Endothelial cell of umbilical vein (primary cell): ENCODE measurements at regions not wholly inside any gene's neighbourhood (a gene's known extent, or its start where the extent isn't known, plus 50 kb on each side); places are given as distances from the start of the nearest gene placed in this dataset.
"Not testable (repeated sequence)": the region's sequence is repeated elsewhere in the genome, so short reads cannot be mapped to it uniquely, and the experiment has no call there.

ENCODE experiments used
- BruUV-seq: library from RNA; stranded (reverse); fragments of 400-500 nt; replicated peaks from 2 replicates; lab custom pipeline; 2021; lab: Mats Ljungman, UMichigan
- CTCF ChIA-PET: fragments of 300-600, 350-600 bp; sonication (Branson Sonifier 250); formaldehyde crosslinking; loops from one replicate; lab custom pipeline; 2021; ENCODE audit warnings: antibody characterized with exemption, inconsistent platforms; lab: Charles Lee
- POLR2A ChIA-PET: fragments of 300-600, 350-600 bp; sonication (Branson Sonifier 250); formaldehyde crosslinking; loops from one replicate; lab custom pipeline; 2021; ENCODE audit warnings: antibody characterized with exemption, inconsistent platforms; lab: Charles Lee
- DNase-seq: peaks from one replicate; pipeline ENCODE4 v3.0.0-alpha.2; 2011; ENCODE audit warnings: low read depth, low spot score
- FAIRE-seq: peaks from 2 replicates; lab custom pipeline; 2011; peaks lifted over from hg19 to GRCh38; lab: Jason Lieb, UNC
- H2AFZ ChIP-seq: 2 replicates; pipeline ENCODE4 v1.6.0; 2012; ENCODE audit warnings: low read depth, low read length, control low read depth, inconsistent platforms
- H3K27ac ChIP-seq: 2 replicates; pipeline ENCODE4 v1.5.1; 2011; ENCODE audit warnings: low read depth, mild to moderate bottlenecking, control low read depth, low read length, moderate library complexity; ENCODE audit not compliant: insufficient read depth
- H3K27me3 ChIP-seq, 2 experiments: 2 replicates each; pipeline versions ENCODE4 v1.6.0 to v1.6.1; 2011; ENCODE audit warnings: low read length in 2 of 2, mixed read lengths in 1 of 2; ENCODE audit not compliant: control insufficient read depth in 2 of 2, insufficient read depth in 2 of 2
- H3K36me3 ChIP-seq, 2 experiments: 2 replicates in 1 of 2; 3 replicates in 1 of 2; pipeline ENCODE4 v1.5.1; 2011; ENCODE audit warnings: low read length in 2 of 2, mild to moderate bottlenecking in 1 of 2, moderate library complexity in 1 of 2; ENCODE audit not compliant: control insufficient read depth in 2 of 2, insufficient read depth in 2 of 2; ENCODE audit errors: extremely low read depth in 1 of 2
- H3K4me1 ChIP-seq: 3 replicates; pipeline ENCODE4 v1.5.1; 2011; ENCODE audit warnings: mild to moderate bottlenecking, low read length; ENCODE audit not compliant: control insufficient read depth, insufficient read depth; ENCODE audit errors: extremely low read depth
- H3K4me2 ChIP-seq: 2 replicates; pipeline ENCODE4 v1.6.1; 2011; ENCODE audit warnings: low read length, control low read depth, mixed read lengths; ENCODE audit not compliant: insufficient read depth
- H3K4me3 ChIP-seq, 3 experiments: fragments of 200-600 bp in 1 of 3; sonication (generic), shearing (Covaris generic) in 1 of 3; replicated peaks in 1 of 3; 2 replicates each; pipeline ENCODE4 v1.5.1; 2011 to 2016; ENCODE audit warnings: control low read depth in 3 of 3, low read length in 3 of 3, mild to moderate bottlenecking in 2 of 3, inconsistent platforms in 1 of 3, low read depth in 1 of 3, moderate library complexity in 1 of 3; ENCODE audit not compliant: insufficient read depth in 1 of 3
- H3K79me2 ChIP-seq: 2 replicates; pipeline ENCODE4 v1.6.0; 2012; ENCODE audit warnings: low read length, inconsistent platforms; ENCODE audit not compliant: control insufficient read depth, insufficient read depth
- H3K9ac ChIP-seq: replicated peaks from 2 replicates; pipeline ENCODE3; 2011; ENCODE audit warnings: low read length, control low read depth; ENCODE audit not compliant: insufficient read depth; ENCODE audit errors: extremely low read depth
- H3K9me1 ChIP-seq: replicated peaks from 3 replicates; pipeline ENCODE4 v1.6.0; 2011; ENCODE audit warnings: mild to moderate bottlenecking, low read length; ENCODE audit not compliant: control insufficient read depth, insufficient read depth; ENCODE audit errors: extremely low read depth
- H3K9me3 ChIP-seq: replicated peaks from 2 replicates; pipeline ENCODE4 v1.5.1; 2012; ENCODE audit warnings: low read length, inconsistent platforms; ENCODE audit not compliant: control insufficient read depth, insufficient read depth
- H4K20me1 ChIP-seq: replicated peaks from 2 replicates; pipeline ENCODE3; 2011; ENCODE audit warnings: mild to moderate bottlenecking, low read length; ENCODE audit not compliant: control insufficient read depth, insufficient read depth; ENCODE audit errors: extremely low read depth
- EZH2 ChIP-seq: IDR thresholded peaks from 2 replicates; pipeline ENCODE4 v1.6.1; 2012; ENCODE audit warnings: borderline replicate concordance, low read depth, mild to moderate bottlenecking, moderate library complexity, low read length, inconsistent platforms; ENCODE audit not compliant: severe bottlenecking
- FOS ChIP-seq: IDR thresholded peaks from 2 replicates; pipeline ENCODE4 v1.6.1; 2011; ENCODE audit warnings: mild to moderate bottlenecking, low read length, moderate library complexity, borderline replicate concordance; ENCODE audit not compliant: insufficient read depth
- GATA2 ChIP-seq: IDR thresholded peaks from 2 replicates; pipeline ENCODE4 v1.7.0; 2011; ENCODE audit warnings: low read depth, mild to moderate bottlenecking, moderate library complexity, mixed read lengths, low read length; ENCODE audit not compliant: insufficient read length, insufficient read depth
- JUN ChIP-seq: IDR thresholded peaks from 2 replicates; pipeline ENCODE4 v1.6.1; 2011; ENCODE audit warnings: borderline replicate concordance, low read depth; ENCODE audit not compliant: insufficient read length, insufficient read depth
- MAX ChIP-seq: IDR thresholded peaks from 2 replicates; pipeline ENCODE4 v1.6.1; 2011; ENCODE audit not compliant: insufficient read depth, insufficient read length
- MYC ChIP-seq: IDR thresholded peaks from one replicate; pipeline ENCODE4 v1.6.1; 2011; ENCODE audit warnings: mild to moderate bottlenecking, low read depth, low read length
- POLR2A ChIP-seq: IDR thresholded peaks from 2 replicates; pipeline ENCODE4 v1.6.1; 2012; ENCODE audit warnings: low read depth, mild to moderate bottlenecking, control low read depth, low read length
- POLR2AphosphoS5 ChIP-seq: IDR thresholded peaks from 2 replicates; pipeline ENCODE4 v1.6.1; 2012; ENCODE audit warnings: low read depth, mild to moderate bottlenecking, control low read depth, low read length, moderate library complexity; ENCODE audit not compliant: insufficient read depth
- dilution Hi-C: fragments of 300-500 bp; cut with MboI; formaldehyde crosslinking; loops from one replicate; pipeline ENCODE4 v1.15.0; 2019; ENCODE audit warnings: low sequenced_read_pairs; ENCODE audit not compliant: extremely low pct_ligation_motif_present
- intact Hi-C: fragments of 100-400 bp; cut with micrococcal nuclease; formaldehyde crosslinking; loops from one replicate; pipeline ENCODE4 v1.10.0; 2022
- TF ChIP-seq, protein P1 (sequence below), 2 donors: IDR thresholded peaks; 1 replicate in 1 of 2; 2 replicates in 1 of 2; pipeline ENCODE4 v1.5.1; 2011; ENCODE audit warnings: low read length in 2 of 2, mild to moderate bottlenecking in 2 of 2, moderate library complexity in 2 of 2, control low read depth in 1 of 2, inconsistent platforms in 1 of 2, low read depth in 1 of 2; ENCODE audit not compliant: insufficient read depth in 1 of 2; ENCODE audit errors: extremely low read depth in 1 of 2

DNA sequence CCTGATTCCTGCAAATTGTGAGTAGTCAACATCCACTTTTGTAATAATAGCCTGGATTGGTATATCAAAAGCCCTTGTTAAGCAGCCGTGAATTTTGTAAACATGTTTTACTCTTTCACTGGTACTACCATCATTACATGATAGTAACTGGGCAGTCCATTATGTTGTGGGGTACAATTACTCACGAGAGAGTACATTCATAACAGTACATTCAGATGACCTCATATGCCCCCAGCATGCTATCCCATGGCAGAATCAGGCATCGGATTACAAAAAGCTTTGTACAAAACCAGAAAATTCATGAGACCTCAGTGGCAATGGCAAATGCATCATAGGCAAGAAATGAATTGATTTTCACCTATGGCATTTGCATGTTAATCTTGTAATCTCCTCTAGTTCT, 166.2 kb downstream of the EPM2A start:
- Histone ChIP-seq H3K36me3 (no peaks in the 10 kb centered on the region), H4K20me1 (no peaks in the 10 kb centered on the region), H3K9me1 (no peaks in the 10 kb centered on the region), H3K4me1 (no peaks in the 10 kb centered on the region), H3K4me2 (no peak overlapping the region), H3K79me2 (no peaks in the 10 kb centered on the region), H3K4me3 (no peak overlapping the region), H2AFZ (no peak overlapping the region), H3K27me3 (no peaks in the 10 kb centered on the region), H3K27ac (no peak overlapping the region), H3K9ac (no peak overlapping the region), H3K9me3 (no peaks in the 10 kb centered on the region)
- CTCF ChIA-PET: no interaction called here
- DNase-seq (no peak), FAIRE-seq (no peak)
- no TSS peak for BruUV-seq
- intact Hi-C loops: no loop called here
- dilution Hi-C loops: no loop called here
- no peak for TF ChIP-seq EZH2
- TF ChIP-seq GATA2: no peak
- TF ChIP-seq FOS: no peak
- TF ChIP-seq POLR2A: no peak
- no peak for TF ChIP-seq MYC
- TF ChIP-seq MAX: no peak
- TF ChIP-seq POLR2AphosphoS5: no peak
- TF ChIP-seq JUN: no peak
- TF ChIP-seq, protein P1, sequence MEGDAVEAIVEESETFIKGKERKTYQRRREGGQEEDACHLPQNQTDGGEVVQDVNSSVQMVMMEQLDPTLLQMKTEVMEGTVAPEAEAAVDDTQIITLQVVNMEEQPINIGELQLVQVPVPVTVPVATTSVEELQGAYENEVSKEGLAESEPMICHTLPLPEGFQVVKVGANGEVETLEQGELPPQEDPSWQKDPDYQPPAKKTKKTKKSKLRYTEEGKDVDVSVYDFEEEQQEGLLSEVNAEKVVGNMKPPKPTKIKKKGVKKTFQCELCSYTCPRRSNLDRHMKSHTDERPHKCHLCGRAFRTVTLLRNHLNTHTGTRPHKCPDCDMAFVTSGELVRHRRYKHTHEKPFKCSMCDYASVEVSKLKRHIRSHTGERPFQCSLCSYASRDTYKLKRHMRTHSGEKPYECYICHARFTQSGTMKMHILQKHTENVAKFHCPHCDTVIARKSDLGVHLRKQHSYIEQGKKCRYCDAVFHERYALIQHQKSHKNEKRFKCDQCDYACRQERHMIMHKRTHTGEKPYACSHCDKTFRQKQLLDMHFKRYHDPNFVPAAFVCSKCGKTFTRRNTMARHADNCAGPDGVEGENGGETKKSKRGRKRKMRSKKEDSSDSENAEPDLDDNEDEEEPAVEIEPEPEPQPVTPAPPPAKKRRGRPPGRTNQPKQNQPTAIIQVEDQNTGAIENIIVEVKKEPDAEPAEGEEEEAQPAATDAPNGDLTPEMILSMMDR (IDR thresholded peaks at IDR 0.05; ENCODE audit: extremely low read depth in 1 of 2, insufficient read depth in 1 of 2, low read depth in 1 of 2, low read length in 2 of 2): no peak
- POLR2A ChIA-PET: no interaction called here

DNA sequence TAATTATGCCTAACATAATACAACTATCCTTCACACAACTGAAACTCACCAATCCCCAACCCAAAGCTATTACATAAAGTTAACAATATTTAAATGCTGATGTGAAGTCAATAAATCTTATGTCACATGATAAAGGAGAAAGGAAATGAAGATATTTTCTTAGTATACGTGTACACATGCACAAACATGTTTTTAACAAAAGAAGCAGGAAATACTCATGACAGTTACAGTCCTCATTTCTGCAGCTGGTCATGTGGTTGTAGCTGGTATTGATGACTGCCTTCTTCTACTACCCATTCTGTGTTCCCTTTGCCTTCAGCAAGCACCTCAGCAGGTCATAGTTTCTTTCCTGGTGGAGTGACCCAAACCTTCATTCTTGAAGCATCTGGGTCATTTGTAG, 165.0 kb downstream of the EPM2A start:
- H3K4me1 ChIP-seq, H3K27ac ChIP-seq, DNase-seq, H2AFZ ChIP-seq, H3K4me2 ChIP-seq, H3K79me2 ChIP-seq, intact Hi-C loops, H3K9ac ChIP-seq, H3K9me1 ChIP-seq, H3K27me3 ChIP-seq, H4K20me1 ChIP-seq, H3K9me3 ChIP-seq, H3K36me3 ChIP-seq, H3K4me3 ChIP-seq, BruUV-seq, CTCF ChIA-PET, FAIRE-seq, dilution Hi-C loops, POLR2A ChIA-PET: not testable (repeated sequence)

DNA sequence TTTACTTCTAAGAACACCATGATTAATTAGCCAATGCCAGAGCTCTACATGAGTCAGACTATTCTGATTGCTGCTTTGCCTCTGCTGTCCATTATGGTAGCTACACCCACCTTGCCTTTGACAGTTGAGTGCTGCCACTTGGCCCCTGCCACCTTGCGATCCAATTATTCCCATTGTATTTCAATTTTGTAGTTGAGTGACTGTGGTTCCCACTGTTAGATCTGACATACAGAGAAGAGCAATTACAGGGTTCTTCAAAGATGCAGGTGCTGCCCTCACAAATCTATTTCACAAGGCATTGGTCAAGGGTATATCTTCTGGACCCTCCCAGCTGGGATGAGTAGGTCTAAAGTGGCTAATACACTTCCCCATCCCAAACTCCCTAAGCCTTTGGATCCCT, 161.1 kb downstream of the EPM2A start:
- BruUV-seq, dilution Hi-C loops, DNase-seq, CTCF ChIA-PET, H3K27me3 ChIP-seq, H3K4me3 ChIP-seq, POLR2A ChIA-PET, H2AFZ ChIP-seq, H3K9ac ChIP-seq, H3K27ac ChIP-seq, H3K9me1 ChIP-seq, H3K79me2 ChIP-seq, H4K20me1 ChIP-seq, H3K9me3 ChIP-seq, H3K4me2 ChIP-seq, H3K36me3 ChIP-seq, intact Hi-C loops, H3K4me1 ChIP-seq, FAIRE-seq: not testable (repeated sequence)
